HCT116 (cell line): ENCODE measurements at regions not wholly inside any gene's neighbourhood (a gene's known extent, or its start where the extent isn't known, plus 50 kb on each side); places are given as distances from the start of the nearest gene placed in this dataset.

ENCODE experiments used
- ATAC-seq: fragments of 200-7000 bp; cut with Tn5 transposase; 2 replicates; pipeline ENCODE4 v1.9.1; 2020; ENCODE audit warnings: mild to moderate bottlenecking, moderate library complexity
- BruUV-seq: library from RNA; stranded (reverse); fragments of 400-500 nt; replicated peaks from 2 replicates; lab custom pipeline; 2021; lab: Mats Ljungman, UMichigan
- CTCF ChIA-PET: fragments of 300-600 bp; sonication (Branson Sonifier 250); formaldehyde crosslinking; loops from one replicate; lab custom pipeline; 2021; ENCODE audit warnings: antibody characterized with exemption; lab: Charles Lee
- POLR2A ChIA-PET: fragments of 300-600, 350-600 bp; sonication (Branson Sonifier 250); formaldehyde crosslinking; loops from one replicate; lab custom pipeline; 2021; ENCODE audit warnings: antibody characterized with exemption; lab: Charles Lee
- RAD21 ChIA-PET, 2 experiments: fragments of 300-600 bp; sonication (Branson Sonifier 250); formaldehyde crosslinking; loops; one replicate each; lab custom pipeline; 2023; ENCODE audit warnings: low total read pairs in 2 of 2; ENCODE audit not compliant: uncharacterized antibody in 2 of 2, unreplicated experiment in 2 of 2, low non-redundant PET in 1 of 2; lab: Charles Lee
- DNase-seq: peaks from one replicate; pipeline ENCODE4 v3.0.0-alpha.2; 2010; ENCODE audit warnings: low read depth, low spot score
- H2AFZ ChIP-seq: fragments of 200-600 bp; shearing (Covaris generic), sonication (generic); 2 replicates; pipeline ENCODE4 v1.6.1; 2017; ENCODE audit warnings: low read depth, mixed run types, mixed read lengths, antibody characterized with exemption, low read length; ENCODE audit not compliant: poor library complexity, severe bottlenecking
- H3K27ac ChIP-seq: 2 replicates; pipeline ENCODE4 v1.5.1; 2012; ENCODE audit warnings: low read depth, low read length
- H3K27me3 ChIP-seq: fragments of 200-600 bp; sonication (generic); 2 replicates; pipeline ENCODE4 v1.6.1; 2016; ENCODE audit warnings: mixed run types, low read length, mixed read lengths; ENCODE audit not compliant: insufficient read depth
- H3K36me3 ChIP-seq, 2 experiments: fragments of 200-500 bp in 1 of 2; fragments of 200-600 bp in 1 of 2; sonication (Bioruptor generic) in 1 of 2; sonication (generic) in 1 of 2; 2 replicates each; pipeline versions ENCODE4 v1.5.1 to v1.6.1; 2014 to 2016; ENCODE audit warnings: low read length in 2 of 2, inconsistent platforms in 1 of 2, mixed read lengths in 1 of 2, mixed run types in 1 of 2; ENCODE audit not compliant: insufficient read depth in 2 of 2, control insufficient read depth in 1 of 2
- H3K4me1 ChIP-seq, 2 experiments: fragments of 200-600 bp in 1 of 2; sonication (generic) in 1 of 2; 2 replicates each; pipeline versions ENCODE4 v1.5.1 to v1.6.1; 2012 to 2017; ENCODE audit warnings: low read length in 2 of 2, inconsistent platforms in 1 of 2, mild to moderate bottlenecking in 1 of 2, mixed read lengths in 1 of 2, mixed run types in 1 of 2, moderate library complexity in 1 of 2; ENCODE audit not compliant: insufficient read depth in 2 of 2, control insufficient read depth in 1 of 2
- H3K4me2 ChIP-seq: fragments of 200-600 bp; sonication (generic); 2 replicates; pipeline ENCODE4 v1.6.1; 2017; ENCODE audit warnings: mixed run types, low read length, mixed read lengths
- H3K4me3 ChIP-seq, 2 experiments: fragments of 200-600 bp in 1 of 2; sonication (generic) in 1 of 2; replicated peaks in 1 of 2; 2 replicates each; pipeline ENCODE4 v1.5.1; 2011 to 2016; ENCODE audit warnings: low read length in 2 of 2, control low read depth in 1 of 2, low read depth in 1 of 2, mild to moderate bottlenecking in 1 of 2, mixed read lengths in 1 of 2, mixed run types in 1 of 2
- H3K79me2 ChIP-seq: fragments of 200-600 bp; sonication (generic); 2 replicates; pipeline ENCODE4 v1.6.1; 2017; ENCODE audit warnings: mild to moderate bottlenecking, mixed run types, low read length, moderate library complexity, mixed read lengths; ENCODE audit not compliant: insufficient read depth
- H3K9ac ChIP-seq: fragments of 200-600 bp; sonication (generic); 2 replicates; pipeline ENCODE4 v1.6.1; 2016; ENCODE audit warnings: low read length, mixed read lengths
- H3K9me2 ChIP-seq: fragments of 200-600 bp; sonication (generic), shearing (Covaris generic); 2 replicates; pipeline ENCODE4 v1.6.1; 2017; ENCODE audit warnings: mixed run types, mild to moderate bottlenecking, moderate library complexity; ENCODE audit not compliant: insufficient read depth
- H3K9me3 ChIP-seq, 2 experiments: fragments of 200-500 bp in 1 of 2; fragments of 200-600 bp in 1 of 2; sonication (Bioruptor generic) in 1 of 2; sonication (generic) in 1 of 2; 2 replicates each; pipeline ENCODE4 v1.6.1; 2014 to 2017; ENCODE audit warnings: low read length in 2 of 2, mixed read lengths in 2 of 2, inconsistent platforms in 1 of 2, low read depth in 1 of 2, mild to moderate bottlenecking in 1 of 2, mixed run types in 1 of 2, moderate library complexity in 1 of 2; ENCODE audit not compliant: control insufficient read depth in 1 of 2, insufficient read depth in 1 of 2
- H4K20me1 ChIP-seq: fragments of 200-600 bp; sonication (generic), shearing (Covaris generic); 2 replicates; pipeline ENCODE4 v1.6.1; 2017; ENCODE audit warnings: mixed run types, mild to moderate bottlenecking, moderate library complexity; ENCODE audit not compliant: insufficient read depth
- CBX3 ChIP-seq: IDR thresholded peaks from 2 replicates; pipeline ENCODE4 v1.6.1; 2012; ENCODE audit warnings: low read depth
- CEBPB ChIP-seq: IDR thresholded peaks from 2 replicates; pipeline ENCODE4 v1.6.1; 2012; ENCODE audit warnings: low read depth
- EGR1 ChIP-seq: IDR thresholded peaks from 2 replicates; pipeline ENCODE4 v1.6.1; 2012; ENCODE audit warnings: low read depth
- EZH2phosphoT487 ChIP-seq: fragments of 200-600 bp; IDR thresholded peaks from 2 replicates; pipeline ENCODE4 v1.6.1; 2018; ENCODE audit warnings: antibody characterized with exemption, borderline replicate concordance
- JUND ChIP-seq: IDR thresholded peaks from 2 replicates; pipeline ENCODE4 v1.6.1; 2012
- RAD21 ChIP-seq: IDR thresholded peaks from 2 replicates; pipeline ENCODE4 v1.6.1; 2012; ENCODE audit warnings: low read depth, mild to moderate bottlenecking
- SIN3A ChIP-seq: IDR thresholded peaks from 2 replicates; pipeline ENCODE4 v1.6.1; 2012; ENCODE audit warnings: low read depth
- SP1 ChIP-seq: IDR thresholded peaks from 2 replicates; pipeline ENCODE4 v1.6.1; 2012; ENCODE audit warnings: low read depth
- TCF7L2 ChIP-seq: IDR thresholded peaks from 2 replicates; pipeline ENCODE4 v1.7.0; 2011; ENCODE audit warnings: borderline replicate concordance, inconsistent platforms; ENCODE audit not compliant: insufficient read depth, insufficient read length; ENCODE audit errors: extremely low read depth
- YY1 ChIP-seq: IDR thresholded peaks from 2 replicates; pipeline ENCODE4 v1.6.1; 2011; ENCODE audit warnings: low read length, low read depth, moderate library complexity, mild to moderate bottlenecking; ENCODE audit not compliant: insufficient replicate concordance; ENCODE audit errors: extremely low read depth
- ZFX ChIP-seq: fragments of 450-650 bp; IDR thresholded peaks from 2 replicates; pipeline ENCODE4 v1.6.1; 2017
- intact Hi-C: fragments of 100-400 bp; cut with micrococcal nuclease; formaldehyde crosslinking; loops from 2 replicates; pipeline ENCODE4 v1.10.0; 2022
- TF ChIP-seq, protein P1 (sequence below): IDR thresholded peaks from 2 replicates; pipeline ENCODE4 v1.6.1; 2011; ENCODE audit warnings: mild to moderate bottlenecking, low read length, moderate library complexity; ENCODE audit not compliant: insufficient replicate concordance; ENCODE audit errors: extremely low read depth
- TF ChIP-seq, protein P2 (sequence below): IDR thresholded peaks from 2 replicates; pipeline ENCODE4 v1.6.1; 2012

DNA sequence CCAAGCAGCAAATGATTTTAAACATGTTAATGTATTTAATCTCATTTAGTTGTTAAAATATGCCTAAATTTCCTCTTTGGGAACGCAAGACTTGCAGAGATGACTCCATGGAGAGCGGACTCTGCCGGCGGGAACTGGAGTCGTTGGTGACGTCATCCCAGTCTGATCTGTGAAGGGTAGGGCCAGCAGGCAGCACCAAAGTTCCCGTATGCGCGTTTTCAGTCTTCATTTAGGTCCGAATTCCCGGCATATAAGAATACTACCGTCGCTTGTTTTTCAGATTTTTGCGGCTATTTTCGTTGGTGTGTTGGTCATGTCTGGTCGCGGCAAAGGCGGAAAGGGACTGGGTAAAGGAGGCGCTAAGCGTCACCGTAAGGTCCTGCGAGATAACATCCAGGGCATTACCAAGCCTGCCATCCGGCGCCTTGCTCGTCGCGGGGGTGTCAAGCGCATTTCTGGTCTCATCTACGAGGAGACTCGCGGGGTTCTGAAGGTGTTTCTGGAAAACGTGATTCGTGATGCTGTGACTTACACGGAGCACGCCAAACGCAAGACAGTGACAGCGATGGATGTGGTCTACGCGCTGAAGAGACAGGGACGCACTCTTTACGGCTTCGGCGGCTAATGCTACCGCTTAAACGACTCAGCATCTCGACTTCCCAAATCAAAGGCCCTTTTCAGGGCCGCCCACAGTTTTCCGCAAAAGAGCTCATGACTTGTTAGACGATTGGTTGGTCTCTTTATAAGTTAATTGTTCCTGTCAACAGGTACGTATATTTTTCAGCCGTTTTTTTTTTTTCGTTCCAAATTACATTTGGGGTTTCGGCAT, 117.3 kb downstream of the HFE start (continued):
- TF ChIP-seq ZFX (no peak), CEBPB (no peak; the same call in 1 of the 2 replicates), EZH2phosphoT487 (no peak), RAD21 (peak; percentile 2; the same call in 1 of the 2 replicates)
- TF ChIP-seq, protein P1, sequence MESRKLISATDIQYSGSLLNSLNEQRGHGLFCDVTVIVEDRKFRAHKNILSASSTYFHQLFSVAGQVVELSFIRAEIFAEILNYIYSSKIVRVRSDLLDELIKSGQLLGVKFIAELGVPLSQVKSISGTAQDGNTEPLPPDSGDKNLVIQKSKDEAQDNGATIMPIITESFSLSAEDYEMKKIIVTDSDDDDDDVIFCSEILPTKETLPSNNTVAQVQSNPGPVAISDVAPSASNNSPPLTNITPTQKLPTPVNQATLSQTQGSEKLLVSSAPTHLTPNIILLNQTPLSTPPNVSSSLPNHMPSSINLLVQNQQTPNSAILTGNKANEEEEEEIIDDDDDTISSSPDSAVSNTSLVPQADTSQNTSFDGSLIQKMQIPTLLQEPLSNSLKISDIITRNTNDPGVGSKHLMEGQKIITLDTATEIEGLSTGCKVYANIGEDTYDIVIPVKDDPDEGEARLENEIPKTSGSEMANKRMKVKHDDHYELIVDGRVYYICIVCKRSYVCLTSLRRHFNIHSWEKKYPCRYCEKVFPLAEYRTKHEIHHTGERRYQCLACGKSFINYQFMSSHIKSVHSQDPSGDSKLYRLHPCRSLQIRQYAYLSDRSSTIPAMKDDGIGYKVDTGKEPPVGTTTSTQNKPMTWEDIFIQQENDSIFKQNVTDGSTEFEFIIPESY, result peak; percentile 91
- TF ChIP-seq, protein P2, sequence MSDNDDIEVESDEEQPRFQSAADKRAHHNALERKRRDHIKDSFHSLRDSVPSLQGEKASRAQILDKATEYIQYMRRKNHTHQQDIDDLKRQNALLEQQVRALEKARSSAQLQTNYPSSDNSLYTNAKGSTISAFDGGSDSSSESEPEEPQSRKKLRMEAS, result peak; percentile 76

DNA sequence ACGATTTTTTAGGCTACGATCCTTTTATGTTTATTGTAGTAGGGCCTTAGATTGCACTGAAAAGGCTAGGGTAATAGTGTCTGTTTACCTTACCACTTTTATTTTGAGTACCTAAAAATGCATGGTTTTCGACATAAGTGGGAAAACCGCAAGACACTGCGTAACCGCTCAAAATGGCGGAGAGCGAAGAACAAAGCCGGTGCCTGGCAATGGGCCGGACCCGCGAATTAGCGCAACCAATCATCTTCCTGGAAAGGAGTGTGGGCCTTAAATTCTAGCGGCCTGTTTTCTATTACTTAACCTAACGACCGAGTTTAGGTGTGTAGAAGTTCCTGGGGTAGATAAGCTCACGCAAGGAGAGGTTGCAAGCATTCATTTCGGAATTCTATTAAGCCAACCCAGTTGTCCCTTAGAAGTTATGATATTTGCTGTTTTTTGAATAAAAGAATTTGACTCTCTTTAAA, 118.0 kb downstream of the HFE start:
- ChIA-PET POLR2A (interaction anchor here (0.6 to 3.8 kb wide), 25 partner anchors 9 to 1686 kb away, joined by 3 to 36 read pairs (median 4); a partner anchor contains a TSS), RAD21 (no interaction called here), CTCF (no interaction called here)
- Histone ChIP-seq H3K4me2 (peak overlapping the region; percentile 79), H3K36me3 (no peaks in the 10 kb centered on the region), H3K27me3 (no peaks in the 10 kb centered on the region), H3K4me3 (peak overlapping the region; percentile 63 to 71), H3K79me2 (no peaks in the 10 kb centered on the region), H3K27ac (peak overlapping the region; percentile 98), H4K20me1 (no peaks in the 10 kb centered on the region), H2AFZ (no peak overlapping the region), H3K4me1 (peaks cover 23 to 34% of the 10 kb centered on the region in 2 experiments), H3K9me3 (no peaks in the 10 kb centered on the region), H3K9ac (peak overlapping the region; percentile 81), H3K9me2 (no peaks in the 10 kb centered on the region)
- DNase-seq, result peak; percentile 57
- intact Hi-C loops, result loop anchor here (2.0 kb wide), 1 partner anchor 172 kb away; a partner anchor contains a TSS
- ATAC-seq, result peak; percentile 16
- no TSS peak for BruUV-seq
- TF ChIP-seq, protein P2, result peak; percentile 8; the same call in 1 of the 2 replicates
- TF ChIP-seq JUND (no peak; the same call in 1 of the 2 replicates), SP1 (no peak), RAD21 (no peak), EGR1 (no peak), ZFX (no peak), CEBPB (no peak), YY1 (peak; percentile 61), CBX3 (no peak), SIN3A (no peak; the same call in 1 of the 2 replicates), TCF7L2 (peak; percentile 52)
- TF ChIP-seq, protein P1, result no peak
